Left hindlimb (tissue), 1 donor: ENCODE measurements at regions not wholly inside any gene's neighbourhood (a gene's known extent, or its start where the extent isn't known, plus 50 kb on each side); places are given as distances from the start of the nearest gene placed in this dataset.

Source experiments
- DNase-seq: peaks from one replicate; pipeline ENCODE4 v3.0.0-alpha.2; 2018

DNA sequence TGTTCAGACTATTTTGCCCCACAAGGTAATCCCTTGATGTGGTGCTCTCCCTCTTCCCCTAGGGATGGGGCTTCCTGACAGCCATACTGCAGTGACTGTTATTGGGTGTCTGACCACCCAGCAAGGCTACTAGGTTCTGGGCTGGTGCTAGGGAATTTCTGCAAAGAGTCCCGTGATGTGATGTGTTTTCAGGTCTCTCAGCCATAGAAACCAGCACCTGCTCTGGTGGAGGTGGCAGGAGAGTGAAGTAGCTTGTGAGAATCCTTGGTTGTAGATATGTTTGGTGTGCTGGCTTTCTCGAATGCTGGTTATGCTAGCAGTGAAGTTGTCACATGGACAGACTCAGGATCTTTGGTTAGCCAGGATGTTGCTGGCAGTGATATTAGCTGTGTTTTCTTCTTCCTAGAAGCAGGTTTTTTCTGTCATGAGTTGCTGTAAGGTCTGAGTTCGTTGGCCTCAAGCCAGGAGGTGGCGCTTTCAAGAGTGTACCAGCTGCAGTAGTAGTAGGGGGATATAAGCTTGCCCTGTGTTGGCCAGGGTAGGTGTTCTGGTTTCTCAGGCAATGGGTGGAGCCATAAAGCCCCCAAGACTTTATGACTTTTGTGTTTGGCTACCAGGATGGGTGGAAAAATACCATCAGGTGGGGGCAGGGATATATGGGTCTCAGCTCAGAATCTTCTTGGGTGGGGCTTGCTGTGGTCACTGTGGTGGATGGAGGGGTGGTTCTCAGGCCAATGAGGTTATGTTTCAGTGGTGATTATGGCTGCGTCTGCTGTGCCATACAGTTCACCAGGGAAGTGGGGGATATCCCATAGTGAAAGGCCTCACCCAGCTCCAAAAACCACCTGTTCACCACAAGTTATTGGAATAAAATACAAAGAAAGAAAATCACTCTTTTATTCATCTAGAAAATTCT lies 1112.3 kb downstream of the KCNT2 start:
- no peak for DNase-seq

DNA sequence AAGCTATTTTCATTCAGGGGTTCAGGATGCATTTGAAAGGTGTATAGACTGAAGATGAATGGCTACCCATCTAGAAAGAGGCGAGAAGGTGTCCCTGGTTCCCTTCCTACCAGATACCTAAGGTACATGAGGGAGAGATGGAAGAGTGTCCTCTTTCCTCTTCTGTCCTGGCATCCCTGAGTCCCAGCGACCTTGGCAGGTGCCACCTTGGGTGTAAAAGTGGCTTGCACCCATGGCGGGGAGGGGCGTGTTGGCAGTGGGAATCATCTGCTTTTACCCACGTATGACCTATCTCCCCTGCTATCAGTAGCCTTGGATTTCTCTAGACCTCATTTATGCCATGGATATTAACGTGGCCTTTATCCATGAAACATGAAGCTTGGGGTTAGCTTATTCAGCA lies 1126.1 kb downstream of the KCNT2 start:
- no peak for DNase-seq

DNA sequence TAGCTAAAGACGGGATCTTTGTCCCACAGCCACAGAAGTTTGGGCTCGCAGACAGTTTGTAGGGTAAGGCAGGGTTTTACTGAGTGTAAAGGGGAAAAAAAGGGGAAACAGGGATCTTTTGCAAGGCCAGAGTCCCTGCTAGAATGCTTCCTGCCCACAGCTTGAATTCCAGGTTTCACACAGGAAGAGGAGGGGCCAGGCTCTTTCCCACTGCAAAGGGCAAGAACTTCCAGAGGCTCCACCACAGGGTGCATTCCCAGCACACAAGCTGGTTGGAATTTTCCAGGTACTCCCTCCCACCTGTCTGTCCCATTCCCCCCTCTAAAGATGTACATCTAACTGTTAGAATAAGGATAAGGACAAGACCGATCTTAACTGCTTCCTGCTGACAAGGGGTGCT lies 1126.9 kb downstream of the KCNT2 start:
- DNase-seq = no peak

GRCh38 chr1:195475568-195475967 lies 1132.7 kb downstream of the KCNT2 start:
- DNase-seq = no peak

DNA sequence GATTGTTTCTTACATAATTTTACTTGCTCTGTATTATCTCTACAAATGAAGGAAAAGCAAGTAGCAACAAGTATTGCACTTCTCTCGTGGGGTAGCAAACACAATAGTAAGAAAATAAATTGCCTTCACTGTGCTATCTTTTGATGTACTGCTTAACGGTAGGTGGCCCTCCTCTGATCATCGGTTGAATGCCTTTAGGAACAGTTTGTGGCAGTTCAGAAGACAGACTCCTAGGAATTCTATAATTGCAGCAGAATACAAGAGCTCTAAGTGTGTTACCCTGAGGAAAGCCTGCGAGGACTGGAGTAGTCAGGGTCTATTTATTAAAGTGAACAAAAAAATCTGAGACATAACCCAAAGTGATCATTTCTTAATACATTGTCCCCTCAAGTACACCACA lies 1135.9 kb downstream of the KCNT2 start:
- DNase-seq = no peak

GRCh38 chr1:195466639-195467038 lies 1141.6 kb downstream of the KCNT2 start:
- DNase-seq = no peak

DNA sequence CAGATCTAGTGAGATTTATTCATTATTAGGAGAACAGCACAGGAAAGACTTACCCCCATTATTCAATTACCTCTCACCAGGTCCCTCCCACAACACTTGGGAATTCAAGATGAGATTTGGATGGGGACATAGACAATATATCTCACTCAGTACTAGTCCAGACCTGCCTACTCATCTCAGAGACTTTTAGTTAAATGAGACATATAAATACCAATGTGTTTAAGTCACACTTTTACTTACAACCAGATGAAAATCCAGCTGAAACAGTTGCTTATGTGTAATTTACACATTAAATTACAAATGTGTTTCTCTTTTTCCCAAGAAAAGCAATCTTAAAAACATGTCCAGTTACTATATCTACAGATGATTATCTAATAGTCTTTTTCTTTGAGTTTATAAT lies 1145.6 kb downstream of the KCNT2 start:
- no peak for DNase-seq

DNA sequence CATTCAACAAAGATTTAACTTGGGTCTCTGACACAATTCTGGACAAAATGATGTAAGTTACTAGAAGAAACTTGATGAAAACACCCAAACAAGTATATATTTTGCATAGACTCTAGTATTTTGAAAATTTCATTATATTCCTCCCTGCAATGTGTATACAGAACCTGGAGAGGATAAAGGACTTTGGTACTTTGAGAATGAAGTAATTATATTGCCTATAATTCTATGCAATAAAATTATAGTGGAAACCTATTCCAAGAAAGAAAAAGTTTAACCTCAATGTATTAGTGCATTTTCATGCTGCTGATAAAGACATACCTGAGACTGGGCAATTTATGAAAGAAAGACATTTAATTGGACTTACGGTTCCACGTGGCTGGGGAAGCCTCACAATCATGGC lies 1146.1 kb downstream of the KCNT2 start:
- no peak for DNase-seq

DNA sequence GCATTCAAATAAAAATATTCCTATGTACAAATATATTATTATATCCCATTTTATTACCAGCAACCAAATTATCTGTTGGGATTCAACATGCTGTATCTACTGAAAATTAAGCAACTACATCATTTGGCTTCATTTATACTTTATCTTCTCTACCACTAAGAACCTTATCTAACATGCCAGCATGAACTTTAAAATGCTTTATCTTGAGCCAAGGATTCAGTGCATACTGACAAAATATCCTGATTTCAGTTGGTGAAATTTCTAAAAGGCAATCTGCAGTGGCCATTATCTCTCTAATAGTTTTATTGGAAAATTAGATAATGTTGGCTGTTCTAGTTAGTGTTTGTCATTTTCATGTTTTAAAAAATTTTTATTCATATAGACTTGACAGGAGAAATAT lies 1149.9 kb downstream of the KCNT2 start:
- DNase-seq = no peak

- DNase-seq = no peak
Measured at GRCh38 chr1:195450794-195451193, 1157.4 kb downstream of the KCNT2 start.

DNA sequence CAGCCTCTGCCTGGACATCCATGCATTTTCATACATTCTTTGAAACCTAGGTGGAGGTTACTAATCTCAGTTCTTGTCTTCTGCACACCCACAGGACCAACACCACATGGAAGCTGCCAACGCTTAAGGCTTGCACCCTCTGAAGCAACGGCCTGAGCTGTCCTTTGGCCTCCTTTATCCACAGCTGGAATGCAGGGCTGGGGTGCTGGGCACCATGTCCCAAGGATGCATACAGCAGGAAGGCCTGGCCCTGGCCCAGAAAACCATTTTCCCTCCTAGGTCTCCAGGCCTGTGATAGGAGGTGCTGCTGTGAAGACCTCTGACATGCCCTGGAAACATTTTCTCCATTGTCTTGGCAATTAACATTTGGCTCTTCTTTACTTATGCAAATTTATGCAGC lies 1168.6 kb downstream of the KCNT2 start:
- DNase-seq = no peak

GRCh38 chr1:195434566-195435203 lies 1173.6 kb downstream of the KCNT2 start:
- no peak for DNase-seq

DNA sequence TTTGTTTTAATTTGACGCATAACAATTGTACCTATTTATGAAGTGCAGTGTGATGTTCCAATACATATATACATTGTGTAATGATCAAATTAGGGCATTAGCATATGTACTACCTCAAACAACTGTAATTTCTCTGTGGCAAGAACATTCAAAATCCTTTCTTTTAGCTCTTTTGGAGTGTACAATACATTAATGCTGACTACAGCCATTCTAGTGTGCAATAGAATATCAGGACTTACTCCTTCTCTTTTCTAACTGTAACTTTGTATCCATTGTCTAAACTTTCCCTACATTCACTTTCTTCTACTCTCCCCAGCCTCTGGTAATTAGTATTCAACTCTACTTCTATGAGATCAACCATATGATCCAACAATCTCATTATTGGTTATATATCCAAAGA lies 1177.4 kb downstream of the KCNT2 start:
- no peak for DNase-seq

DNA sequence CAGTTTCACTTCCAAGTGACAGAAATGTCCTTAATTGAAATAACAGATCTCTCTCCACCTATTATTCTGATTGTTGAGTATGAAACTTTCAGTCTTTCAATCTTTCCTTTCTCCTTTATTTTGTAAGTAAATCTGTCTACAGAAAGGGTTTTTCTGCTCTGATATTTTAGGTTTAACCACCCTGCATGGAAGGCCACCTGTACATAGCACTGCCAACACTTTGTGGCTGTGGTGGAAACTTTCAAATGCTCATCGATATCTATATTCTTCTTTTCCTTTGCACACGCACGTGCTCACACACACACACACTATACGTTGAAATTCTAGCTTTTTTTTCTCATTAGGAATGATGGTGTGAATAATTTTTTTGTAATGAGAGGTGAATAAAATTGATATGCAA lies 1179.3 kb downstream of the KCNT2 start:
- DNase-seq = no peak

DNA sequence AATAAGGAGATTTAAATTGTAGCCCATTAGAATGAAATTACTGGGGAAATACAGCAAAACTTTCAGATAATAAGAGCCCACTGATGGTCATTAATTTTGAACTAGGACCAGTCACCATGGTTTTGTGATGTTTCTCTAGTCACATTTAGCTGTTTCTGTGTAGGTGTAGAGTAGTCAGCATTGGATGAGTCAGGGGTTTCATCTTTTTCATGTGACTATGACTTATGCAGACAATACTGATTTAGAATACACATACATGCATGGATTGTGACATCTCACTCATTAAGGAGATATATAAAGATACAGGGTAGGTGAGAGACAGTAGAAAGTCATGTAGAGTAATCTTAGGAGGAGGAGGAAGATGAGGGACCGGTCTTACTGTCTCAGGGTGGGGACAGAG lies 1192.7 kb downstream of the KCNT2 start:
- DNase-seq = no peak

DNA sequence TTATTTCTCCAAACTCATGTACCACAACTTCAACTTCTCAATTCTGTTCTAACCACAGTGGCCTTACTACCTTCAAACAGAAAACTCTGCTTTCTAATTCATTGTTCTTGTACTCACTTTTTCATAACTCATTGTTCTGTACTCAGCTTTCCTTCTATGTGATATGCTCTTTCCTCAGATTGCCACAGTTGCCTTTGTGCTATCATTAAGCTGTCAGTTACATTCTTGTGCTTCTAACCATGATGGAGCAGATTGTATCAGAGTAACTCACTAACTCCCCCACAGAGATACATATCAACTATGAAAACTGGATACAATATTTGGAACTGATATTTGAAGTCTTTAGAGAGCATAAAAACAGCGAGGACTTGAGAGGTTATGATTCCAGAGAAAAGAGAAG lies 1213.7 kb downstream of the KCNT2 start:
- DNase-seq = no peak

GRCh38 chr1:195376190-195376589 lies 1232.0 kb downstream of the KCNT2 start:
- DNase-seq = no peak

- no peak for DNase-seq
Measured at GRCh38 chr1:195373856-195374255, 1234.4 kb downstream of the KCNT2 start.

DNA sequence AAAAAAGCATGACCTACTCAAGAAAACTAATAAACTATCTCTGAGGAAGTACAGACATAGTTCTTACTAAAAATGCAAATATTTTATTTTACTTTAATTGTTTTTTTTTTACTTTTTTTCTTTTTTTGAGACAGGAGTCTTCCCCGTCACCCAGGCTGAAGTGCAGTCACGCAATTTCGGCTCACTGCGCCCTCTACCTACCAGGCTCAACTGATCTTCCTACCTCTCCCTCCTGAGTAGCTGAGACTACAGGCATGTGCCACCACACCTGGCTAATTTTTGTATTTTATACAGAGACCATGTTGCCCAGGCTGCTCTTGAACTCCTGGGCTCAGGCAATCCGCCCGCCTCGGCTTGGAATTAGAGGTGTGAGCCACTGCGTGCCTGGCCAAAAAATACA lies 1263.1 kb downstream of the KCNT2 start:
- DNase-seq = no peak

- no peak for DNase-seq
Measured at GRCh38 chr1:195337646-195338045, 1270.6 kb downstream of the KCNT2 start.

- no peak for DNase-seq
Measured at GRCh38 chr1:195336812-195337211, 1271.4 kb downstream of the KCNT2 start.

DNA sequence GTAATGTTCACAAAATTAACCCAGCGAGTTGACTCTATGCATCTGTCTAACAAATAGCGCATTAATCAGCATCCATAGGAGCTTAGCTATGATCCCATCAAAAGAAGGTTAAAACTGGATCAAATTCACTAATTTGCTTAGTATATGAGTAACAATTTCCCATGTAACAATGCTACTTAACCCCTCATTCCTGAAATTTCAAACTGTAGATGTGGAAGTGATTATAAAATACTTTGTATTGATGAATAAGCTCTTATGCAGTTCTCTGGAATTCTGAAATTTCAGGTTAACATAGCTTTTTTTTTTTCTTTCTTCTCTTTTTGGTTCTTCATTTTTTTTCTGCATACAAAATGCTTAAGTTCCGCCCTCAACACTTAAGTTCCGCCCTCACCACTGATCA lies 1272.7 kb downstream of the KCNT2 start:
- no peak for DNase-seq

DNA sequence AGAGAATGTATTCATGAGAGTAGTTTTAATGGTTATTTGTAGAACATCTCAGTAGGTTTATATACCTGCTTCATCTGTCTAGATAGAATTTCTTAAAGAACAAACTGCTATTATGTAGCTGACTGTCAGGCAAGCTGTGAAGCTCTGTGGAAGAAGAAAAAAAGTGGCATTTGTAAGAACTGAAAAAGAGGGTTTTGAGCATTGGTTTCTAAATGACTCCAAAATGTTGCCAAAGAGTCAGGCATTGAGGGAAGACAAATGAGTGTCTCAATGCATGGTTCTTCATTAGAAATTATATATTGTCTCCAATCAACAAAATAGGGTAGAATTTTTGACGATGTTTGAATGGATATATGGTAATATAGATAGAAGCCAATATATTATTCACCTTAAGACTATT lies 1276.1 kb downstream of the KCNT2 start:
- no peak for DNase-seq

GRCh38 chr1:195328681-195329080 lies 1279.6 kb downstream of the KCNT2 start:
- DNase-seq = no peak

- no peak for DNase-seq
Measured at GRCh38 chr1:195328102-195328501, 1280.1 kb downstream of the KCNT2 start.
